ENCODE measurements at regions not wholly inside any gene's neighbourhood (a gene's known extent, or its start where the extent isn't known, plus 50 kb on each side); places are given as distances from the start of the nearest gene placed in this dataset.

DNA sequence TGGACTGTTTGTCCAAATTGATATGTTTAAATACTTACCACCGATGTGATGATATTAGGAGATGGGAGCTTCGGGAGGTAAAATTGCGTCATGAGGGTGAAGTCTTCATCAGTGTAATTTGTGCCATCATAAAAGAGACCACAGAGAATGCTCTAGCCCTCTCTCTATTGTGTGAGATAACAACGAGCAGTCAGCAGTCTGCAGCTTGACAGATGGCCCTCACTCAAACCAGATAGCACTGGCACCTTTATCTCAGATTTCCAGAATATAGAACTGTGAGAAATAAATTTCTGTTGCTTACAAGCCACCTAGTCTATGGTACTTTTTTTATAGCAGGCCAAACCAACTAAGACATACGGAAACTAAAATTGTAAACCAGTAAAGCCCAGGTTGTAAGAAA lies 1718.9 kb upstream of the MIR17HG start:
- TF ChIP-seq, protein P1, sequence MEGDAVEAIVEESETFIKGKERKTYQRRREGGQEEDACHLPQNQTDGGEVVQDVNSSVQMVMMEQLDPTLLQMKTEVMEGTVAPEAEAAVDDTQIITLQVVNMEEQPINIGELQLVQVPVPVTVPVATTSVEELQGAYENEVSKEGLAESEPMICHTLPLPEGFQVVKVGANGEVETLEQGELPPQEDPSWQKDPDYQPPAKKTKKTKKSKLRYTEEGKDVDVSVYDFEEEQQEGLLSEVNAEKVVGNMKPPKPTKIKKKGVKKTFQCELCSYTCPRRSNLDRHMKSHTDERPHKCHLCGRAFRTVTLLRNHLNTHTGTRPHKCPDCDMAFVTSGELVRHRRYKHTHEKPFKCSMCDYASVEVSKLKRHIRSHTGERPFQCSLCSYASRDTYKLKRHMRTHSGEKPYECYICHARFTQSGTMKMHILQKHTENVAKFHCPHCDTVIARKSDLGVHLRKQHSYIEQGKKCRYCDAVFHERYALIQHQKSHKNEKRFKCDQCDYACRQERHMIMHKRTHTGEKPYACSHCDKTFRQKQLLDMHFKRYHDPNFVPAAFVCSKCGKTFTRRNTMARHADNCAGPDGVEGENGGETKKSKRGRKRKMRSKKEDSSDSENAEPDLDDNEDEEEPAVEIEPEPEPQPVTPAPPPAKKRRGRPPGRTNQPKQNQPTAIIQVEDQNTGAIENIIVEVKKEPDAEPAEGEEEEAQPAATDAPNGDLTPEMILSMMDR (IDR thresholded peaks at IDR 0.05), result no peak
- TF ChIP-seq POLR2A (IDR thresholded peaks at IDR 0.05), result no peak

Data from esophagus squamous epithelium (tissue), 4 donors.